IPS-18a (cell line): ENCODE measurements at regions not wholly inside any gene's neighbourhood (a gene's known extent, or its start where the extent isn't known, plus 50 kb on each side); places are given as distances from the start of the nearest gene placed in this dataset.

ENCODE experiments used
- H3K27ac ChIP-seq: one replicate; pipeline ENCODE4 v1.5.1; 2013; ENCODE audit warnings: low read length
- H3K27me3 ChIP-seq: one replicate; pipeline ENCODE4 v1.6.1; 2013; ENCODE audit warnings: mild to moderate bottlenecking, low read length; ENCODE audit not compliant: control insufficient read depth, insufficient read depth
- H3K36me3 ChIP-seq: one replicate; pipeline ENCODE4 v1.6.1; 2013; ENCODE audit warnings: low read depth, low read length; ENCODE audit not compliant: control insufficient read depth
- H3K4me1 ChIP-seq: one replicate; pipeline ENCODE4 v1.6.1; 2013; ENCODE audit warnings: low read depth, low read length; ENCODE audit not compliant: control insufficient read depth
- H3K4me3 ChIP-seq: one replicate; pipeline ENCODE4 v1.5.1; 2013; ENCODE audit warnings: low read length
- H3K9ac ChIP-seq: one replicate; pipeline ENCODE4 v1.6.1; 2013; ENCODE audit warnings: mild to moderate bottlenecking, low read length, moderate library complexity
- H3K9me3 ChIP-seq: one replicate; pipeline ENCODE4 v1.6.1; 2013; ENCODE audit warnings: low read depth, low read length; ENCODE audit not compliant: control insufficient read depth

DNA sequence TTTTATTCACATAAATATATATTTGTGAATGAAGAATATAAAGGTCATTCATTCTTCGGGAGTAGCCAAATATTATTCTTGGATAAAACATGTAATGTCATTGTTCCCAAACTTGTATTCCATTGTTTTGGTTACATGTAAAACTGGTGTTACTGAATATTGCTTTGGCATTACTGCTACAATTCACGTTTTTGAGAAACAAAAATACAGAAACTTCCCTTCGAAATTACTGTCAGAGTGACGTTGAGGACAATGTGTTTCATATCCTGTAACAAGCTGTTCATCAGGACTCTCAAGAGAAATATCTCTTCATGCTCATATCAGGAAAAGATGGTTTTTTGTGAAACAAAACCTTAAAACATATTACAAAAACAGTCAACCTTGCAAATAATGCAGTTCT lies 258.9 kb upstream of the DDX53 start:
- H3K9ac ChIP-seq = no peak overlapping the region
- no peak overlapping the region for H3K27ac ChIP-seq
- H3K4me1 ChIP-seq = no peaks in the 10 kb centered on the region
- H3K9me3 ChIP-seq = peaks cover 18% of the 10 kb centered on the region
- H3K4me3 ChIP-seq = no peak overlapping the region
- H3K27me3 ChIP-seq = no peaks in the 10 kb centered on the region
- no peaks in the 10 kb centered on the region for H3K36me3 ChIP-seq

DNA sequence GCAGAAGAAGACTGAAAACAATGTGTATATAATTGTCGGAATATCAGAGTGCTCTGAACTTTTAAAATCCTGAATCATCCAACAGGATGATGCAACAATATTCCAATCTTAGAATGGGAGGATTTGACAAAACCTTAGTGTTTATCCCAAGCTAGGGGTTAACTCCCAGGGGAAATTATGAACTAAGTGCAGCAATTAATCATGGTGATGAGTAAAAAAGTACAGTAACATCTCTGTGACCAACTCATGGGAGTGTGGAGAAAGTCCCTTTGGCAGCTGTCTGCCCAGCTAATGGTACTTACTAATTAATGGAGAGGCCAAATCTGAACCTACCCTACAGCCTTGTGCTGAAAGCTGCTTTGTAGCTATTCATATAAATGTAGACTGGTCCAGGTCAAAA lies 257.6 kb upstream of the DDX53 start:
- Histone ChIP-seq H3K9ac (no peak overlapping the region), H3K4me1 (no peaks in the 10 kb centered on the region), H3K27me3 (no peaks in the 10 kb centered on the region), H3K4me3 (no peak overlapping the region), H3K9me3 (peaks cover 15% of the 10 kb centered on the region), H3K27ac (no peak overlapping the region), H3K36me3 (no peaks in the 10 kb centered on the region)

DNA sequence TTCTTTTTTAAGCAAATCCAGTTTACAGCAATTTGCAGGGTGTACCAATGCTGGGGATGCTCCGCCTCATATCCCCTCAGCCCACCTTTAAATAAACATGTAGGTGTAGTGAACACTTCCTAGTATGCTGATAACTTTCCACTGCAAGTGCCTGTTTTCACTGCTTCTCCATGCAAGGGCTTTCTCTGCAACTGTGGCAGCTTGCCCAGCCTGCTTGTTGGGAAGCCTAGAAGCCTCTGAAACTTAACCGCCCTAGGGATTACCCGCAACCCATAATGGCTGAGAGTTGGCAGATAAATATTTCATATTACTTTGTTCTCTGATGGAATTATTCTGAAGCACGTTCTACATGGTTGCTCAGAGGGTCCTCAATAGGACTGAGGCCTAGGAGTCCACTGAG lies 253.7 kb upstream of the DDX53 start:
- H3K9me3 ChIP-seq = peaks cover 7% of the 10 kb centered on the region
- H3K9ac ChIP-seq = no peak overlapping the region
- no peaks in the 10 kb centered on the region for H3K27me3 ChIP-seq
- H3K4me3 ChIP-seq = no peak overlapping the region
- no peak overlapping the region for H3K27ac ChIP-seq
- H3K4me1 ChIP-seq = no peaks in the 10 kb centered on the region
- no peaks in the 10 kb centered on the region for H3K36me3 ChIP-seq

DNA sequence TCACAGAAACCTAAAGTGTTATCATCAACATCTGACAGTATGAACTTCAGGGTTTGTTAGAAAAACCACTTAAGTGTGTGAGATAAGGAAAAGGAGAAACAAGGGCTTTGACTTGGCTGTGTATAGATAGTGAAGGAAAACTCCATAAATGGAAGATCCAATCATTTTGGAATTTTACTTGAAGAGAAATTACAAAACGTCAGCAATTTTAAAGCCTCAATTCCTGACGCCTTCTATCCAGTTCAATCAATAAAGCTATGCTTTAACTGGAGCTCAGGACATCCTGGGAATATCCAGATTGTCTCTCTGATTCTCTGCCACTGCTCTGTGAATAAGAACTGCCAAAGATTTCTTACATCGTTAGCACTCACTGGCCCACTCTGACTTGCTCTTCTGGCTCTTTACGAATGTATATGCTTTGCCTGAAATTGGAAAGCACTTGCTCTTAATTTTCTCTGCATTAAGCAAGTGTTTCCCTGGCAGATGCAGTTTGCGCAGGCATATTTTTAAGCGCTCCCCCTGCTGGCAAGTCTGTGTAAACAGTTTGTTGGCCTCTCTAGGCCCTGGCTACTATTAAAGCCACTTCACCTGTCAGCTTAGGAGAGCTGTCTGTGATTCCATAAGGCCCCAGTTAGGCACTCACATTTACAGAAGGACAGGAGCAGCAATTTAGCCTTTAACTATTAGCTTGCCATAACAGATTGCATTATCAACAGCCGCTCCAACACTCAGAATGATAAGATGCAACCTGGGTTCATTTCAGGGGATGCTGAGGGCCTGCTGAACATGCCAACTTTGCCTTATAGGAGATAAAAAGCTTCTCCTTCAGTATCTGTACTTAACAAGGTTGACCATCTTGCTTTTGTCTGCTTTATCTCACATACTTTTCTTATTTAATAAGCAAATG lies 251.4 kb upstream of the DDX53 start:
- Histone ChIP-seq H3K36me3 (no peaks in the 10 kb centered on the region), H3K4me1 (no peaks in the 10 kb centered on the region), H3K4me3 (no peak overlapping the region), H3K9ac (no peak overlapping the region), H3K9me3 (peaks cover 8% of the 10 kb centered on the region), H3K27me3 (no peaks in the 10 kb centered on the region), H3K27ac (no peak overlapping the region)

DNA sequence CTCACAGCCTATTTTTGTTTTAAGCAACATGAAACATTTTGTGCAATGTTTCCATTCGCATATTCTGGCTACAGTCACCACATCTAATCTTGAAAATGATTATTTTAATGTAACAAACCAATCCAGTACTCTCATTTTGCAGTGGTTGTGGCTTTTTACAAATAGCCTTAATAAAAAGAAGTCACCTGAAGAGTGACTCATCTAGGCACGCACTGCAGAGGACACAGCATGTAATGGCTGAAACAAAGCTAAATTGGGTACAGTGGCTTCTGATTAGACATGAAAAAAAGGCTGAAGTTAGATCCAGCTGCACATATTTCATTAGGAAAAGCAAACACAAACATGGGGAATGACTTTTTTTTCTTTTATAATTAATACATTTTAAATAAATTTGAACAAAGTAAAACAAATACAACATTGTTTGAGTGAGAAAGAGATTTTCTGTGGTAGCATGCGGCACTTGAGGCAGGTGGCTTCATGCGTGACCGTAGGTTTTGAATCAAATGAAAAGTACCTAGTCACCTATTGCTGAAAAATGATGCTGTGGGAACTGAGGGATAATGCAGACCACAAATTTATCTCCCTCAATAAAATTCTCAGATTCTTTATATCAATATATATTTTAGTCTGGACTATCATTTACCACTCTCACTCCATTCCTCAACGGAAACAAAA lies 240.8 kb upstream of the DDX53 start:
- Histone ChIP-seq H3K36me3 (no peaks in the 10 kb centered on the region), H3K9me3 (peaks cover 6% of the 10 kb centered on the region), H3K27ac (no peak overlapping the region), H3K27me3 (no peaks in the 10 kb centered on the region), H3K4me1 (no peaks in the 10 kb centered on the region), H3K4me3 (no peak overlapping the region), H3K9ac (no peak overlapping the region)

DNA sequence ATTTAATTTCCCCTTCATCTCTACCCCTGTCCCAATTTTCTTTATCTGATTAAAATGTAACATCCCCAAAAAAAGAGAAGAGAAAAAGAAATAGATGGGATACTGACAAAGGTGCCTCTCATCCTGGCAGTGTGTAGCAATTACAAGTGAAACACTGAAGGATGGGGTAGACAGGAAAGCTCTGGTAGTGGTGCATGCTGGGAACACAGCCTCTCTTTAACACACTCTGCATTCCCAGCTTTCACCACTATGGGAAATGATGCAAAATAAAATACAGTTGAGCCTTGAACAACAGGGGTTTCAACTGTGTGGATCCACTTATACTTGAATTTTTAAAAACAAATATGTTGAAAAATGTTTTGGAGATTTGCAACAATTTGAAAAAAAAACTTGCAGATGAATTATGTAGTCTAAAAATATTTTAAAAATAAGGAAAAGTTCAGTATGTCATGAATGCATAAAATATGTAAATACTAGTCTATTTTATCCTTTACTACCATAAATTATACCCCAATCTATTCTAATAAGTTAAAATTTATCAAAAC lies 239.2 kb upstream of the DDX53 start:
- Histone ChIP-seq H3K27me3 (no peaks in the 10 kb centered on the region), H3K9me3 (peaks cover 6% of the 10 kb centered on the region), H3K4me1 (no peaks in the 10 kb centered on the region), H3K36me3 (no peaks in the 10 kb centered on the region), H3K27ac (no peak overlapping the region), H3K4me3 (no peak overlapping the region), H3K9ac (no peak overlapping the region)

DNA sequence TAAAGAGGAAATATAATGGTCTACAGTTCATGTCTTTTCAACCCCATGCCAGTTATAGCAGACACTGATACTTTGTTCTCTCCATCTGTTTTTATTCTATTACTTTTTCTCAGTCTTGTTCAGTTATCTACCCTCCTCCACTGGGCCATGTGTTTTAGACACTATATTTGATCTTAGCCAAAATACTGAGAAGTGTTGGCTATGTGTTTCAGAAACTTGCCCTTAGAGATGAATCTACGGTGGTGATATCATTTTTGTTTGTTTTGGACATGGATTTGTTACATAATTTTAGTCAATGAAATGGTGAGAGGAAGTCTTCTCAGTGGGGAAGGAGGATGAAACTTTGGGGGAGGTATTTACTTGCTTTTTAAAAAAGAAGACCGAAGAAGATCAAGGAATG lies 211.5 kb upstream of the DDX53 start:
- no peak overlapping the region for H3K9ac ChIP-seq
- H3K36me3 ChIP-seq = no peaks in the 10 kb centered on the region
- H3K27ac ChIP-seq = no peak overlapping the region
- no peaks in the 10 kb centered on the region for H3K4me1 ChIP-seq
- H3K27me3 ChIP-seq = no peaks in the 10 kb centered on the region
- peaks cover 25% of the 10 kb centered on the region for H3K9me3 ChIP-seq
- no peak overlapping the region for H3K4me3 ChIP-seq

DNA sequence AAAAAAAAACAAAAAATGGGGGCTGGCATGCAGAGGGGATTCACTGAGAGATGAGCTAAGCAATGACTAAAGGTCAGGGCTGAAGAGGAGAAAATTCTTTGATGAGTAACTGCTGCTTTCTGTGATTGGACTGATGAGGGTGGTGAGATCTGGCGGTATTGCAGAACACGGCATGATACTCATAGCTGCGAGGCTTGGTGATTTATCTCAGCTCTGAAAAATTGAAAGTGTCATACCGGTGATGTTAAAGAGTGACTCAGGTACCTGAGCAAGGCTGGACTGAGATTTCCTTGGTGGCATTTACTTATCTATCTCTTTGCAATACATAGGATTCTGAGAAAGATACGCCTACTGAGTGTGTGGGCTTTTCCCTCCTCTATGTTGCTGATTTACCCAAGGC lies 204.1 kb upstream of the DDX53 start:
- H3K9me3 ChIP-seq = peaks cover 8% of the 10 kb centered on the region
- no peak overlapping the region for H3K4me3 ChIP-seq
- H3K27me3 ChIP-seq = no peaks in the 10 kb centered on the region
- H3K27ac ChIP-seq = no peak overlapping the region
- no peak overlapping the region for H3K9ac ChIP-seq
- no peaks in the 10 kb centered on the region for H3K36me3 ChIP-seq
- H3K4me1 ChIP-seq = no peaks in the 10 kb centered on the region

DNA sequence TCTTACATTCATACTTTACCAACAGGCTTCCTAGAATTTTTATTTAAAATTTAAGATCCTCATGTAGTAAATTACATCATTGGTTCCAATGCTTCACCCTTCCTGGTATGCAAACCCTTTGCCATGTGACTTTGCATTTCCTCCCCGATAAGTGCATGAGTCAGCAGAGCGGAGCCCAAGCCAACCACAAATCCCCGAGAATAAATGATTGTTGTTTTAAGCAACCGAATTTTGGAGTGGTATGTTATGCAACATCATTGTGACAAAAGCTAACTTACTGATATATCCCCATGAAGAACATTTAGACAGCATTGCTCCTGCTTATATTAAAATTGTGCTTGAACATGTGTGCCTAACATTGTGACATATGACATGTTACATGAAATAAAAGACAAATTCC lies 199.4 kb upstream of the DDX53 start:
- peaks cover 11% of the 10 kb centered on the region for H3K9me3 ChIP-seq
- no peaks in the 10 kb centered on the region for H3K27me3 ChIP-seq
- no peaks in the 10 kb centered on the region for H3K36me3 ChIP-seq
- H3K27ac ChIP-seq = no peak overlapping the region
- H3K9ac ChIP-seq = no peak overlapping the region
- no peaks in the 10 kb centered on the region for H3K4me1 ChIP-seq
- no peak overlapping the region for H3K4me3 ChIP-seq

DNA sequence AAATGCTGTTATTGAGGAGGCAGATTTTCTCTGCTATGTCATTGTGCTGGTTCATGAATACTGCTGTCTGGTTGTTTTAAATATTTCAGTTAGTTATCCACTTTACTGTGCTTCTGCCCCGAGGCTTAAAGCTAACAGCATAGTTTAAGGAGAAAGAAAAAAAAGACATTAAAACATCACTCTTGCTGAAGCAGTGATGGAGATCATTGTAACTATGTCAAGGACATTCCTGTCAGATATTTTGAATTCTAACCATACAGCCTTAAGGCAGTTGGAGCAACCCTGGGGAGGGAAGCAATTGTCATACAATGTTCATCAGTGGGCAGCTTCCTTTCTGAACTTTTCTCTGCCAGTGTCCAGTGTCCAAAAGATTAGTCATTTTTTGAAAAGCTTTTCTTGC lies 199.0 kb upstream of the DDX53 start:
- H3K4me1 ChIP-seq = no peaks in the 10 kb centered on the region
- peaks cover 11% of the 10 kb centered on the region for H3K9me3 ChIP-seq
- no peak overlapping the region for H3K27ac ChIP-seq
- H3K36me3 ChIP-seq = no peaks in the 10 kb centered on the region
- no peaks in the 10 kb centered on the region for H3K27me3 ChIP-seq
- H3K4me3 ChIP-seq = no peak overlapping the region
- no peak overlapping the region for H3K9ac ChIP-seq

DNA sequence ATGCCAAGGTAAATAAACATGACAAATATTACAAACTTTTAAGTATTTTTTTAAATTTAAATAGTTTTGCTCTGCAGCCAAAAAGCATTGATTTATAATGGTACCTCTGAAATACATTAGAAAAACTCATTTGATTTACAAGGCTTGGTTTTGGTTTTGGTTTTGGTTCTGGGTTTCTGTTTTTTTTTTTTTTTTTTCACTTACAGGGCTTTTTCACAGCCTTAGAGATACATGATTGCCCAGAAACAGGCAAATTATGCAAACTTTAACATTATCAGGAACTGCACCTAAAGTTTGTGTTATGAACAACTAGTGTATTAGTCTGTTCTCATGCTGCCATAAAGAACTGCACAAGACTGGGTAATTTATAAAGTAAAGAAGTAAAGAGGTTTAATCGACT lies 196.4 kb upstream of the DDX53 start:
- H3K36me3 ChIP-seq = no peaks in the 10 kb centered on the region
- H3K4me1 ChIP-seq = no peaks in the 10 kb centered on the region
- H3K4me3 ChIP-seq = no peak overlapping the region
- H3K9me3 ChIP-seq = peaks cover 8% of the 10 kb centered on the region
- no peak overlapping the region for H3K9ac ChIP-seq
- H3K27ac ChIP-seq = no peak overlapping the region
- H3K27me3 ChIP-seq = no peaks in the 10 kb centered on the region
